ENCODE measurements at regions not wholly inside any gene's neighbourhood (a gene's known extent, or its start where the extent isn't known, plus 50 kb on each side); places are given as distances from the start of the nearest gene placed in this dataset.

DNA sequence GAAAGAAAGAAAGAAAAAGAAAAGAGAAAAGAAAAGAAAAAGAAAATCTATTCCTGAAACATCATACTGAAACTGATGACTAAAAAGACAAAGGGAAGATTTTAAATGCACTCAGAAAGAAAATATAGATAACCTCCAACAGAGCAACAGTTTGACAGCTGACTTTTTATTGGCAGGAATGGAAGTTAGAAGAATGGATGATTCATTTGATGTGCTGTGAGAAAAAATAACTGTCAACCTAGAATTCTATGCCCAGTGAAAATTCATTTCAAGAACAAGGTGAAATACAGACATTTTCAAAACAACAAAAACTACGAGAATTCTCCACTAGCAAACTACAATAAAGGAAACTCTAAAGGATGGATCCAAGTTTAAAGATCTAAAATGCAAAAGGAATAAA, 50.5 kb upstream of the HSPA12A start:
- TF ChIP-seq, protein P1, sequence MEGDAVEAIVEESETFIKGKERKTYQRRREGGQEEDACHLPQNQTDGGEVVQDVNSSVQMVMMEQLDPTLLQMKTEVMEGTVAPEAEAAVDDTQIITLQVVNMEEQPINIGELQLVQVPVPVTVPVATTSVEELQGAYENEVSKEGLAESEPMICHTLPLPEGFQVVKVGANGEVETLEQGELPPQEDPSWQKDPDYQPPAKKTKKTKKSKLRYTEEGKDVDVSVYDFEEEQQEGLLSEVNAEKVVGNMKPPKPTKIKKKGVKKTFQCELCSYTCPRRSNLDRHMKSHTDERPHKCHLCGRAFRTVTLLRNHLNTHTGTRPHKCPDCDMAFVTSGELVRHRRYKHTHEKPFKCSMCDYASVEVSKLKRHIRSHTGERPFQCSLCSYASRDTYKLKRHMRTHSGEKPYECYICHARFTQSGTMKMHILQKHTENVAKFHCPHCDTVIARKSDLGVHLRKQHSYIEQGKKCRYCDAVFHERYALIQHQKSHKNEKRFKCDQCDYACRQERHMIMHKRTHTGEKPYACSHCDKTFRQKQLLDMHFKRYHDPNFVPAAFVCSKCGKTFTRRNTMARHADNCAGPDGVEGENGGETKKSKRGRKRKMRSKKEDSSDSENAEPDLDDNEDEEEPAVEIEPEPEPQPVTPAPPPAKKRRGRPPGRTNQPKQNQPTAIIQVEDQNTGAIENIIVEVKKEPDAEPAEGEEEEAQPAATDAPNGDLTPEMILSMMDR (IDR thresholded peaks at IDR 0.05; ENCODE audit: insufficient read depth, low read length) = no peak

DNA sequence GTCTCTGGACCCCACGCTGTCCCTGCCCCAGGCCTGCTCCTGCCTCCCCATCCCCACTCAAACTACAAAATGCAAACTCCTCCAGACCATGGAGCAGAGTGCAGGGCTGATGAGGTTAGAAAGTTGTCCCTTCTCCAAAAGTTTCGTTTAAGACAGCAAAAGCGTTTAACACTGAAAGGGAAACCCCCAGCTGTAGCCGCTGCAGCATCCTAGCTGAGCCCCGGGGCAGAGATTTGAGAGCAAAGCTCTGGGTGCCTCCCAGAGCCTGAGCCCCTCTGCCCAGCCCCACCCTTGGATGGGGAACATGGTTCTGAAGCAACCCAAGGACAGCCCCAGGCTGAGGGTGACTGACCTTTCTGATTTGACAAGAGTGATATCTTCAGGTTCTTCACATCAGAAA, 52.8 kb upstream of the ENO4 start:
- no peak for DNase-seq (ENCODE audit: low read depth)
- TF ChIP-seq, protein P1 (IDR thresholded peaks at IDR 0.05; ENCODE audit: insufficient read depth, low read length) = no peak
- H3K4me3 ChIP-seq (ENCODE audit: low read depth, low read length) = no peak overlapping the region

More for the DNA sequence above, 50.5 kb upstream of the HSPA12A start:
- H3K4me3 ChIP-seq (ENCODE audit: low read depth, low read length) = no peak overlapping the region
- no peak for DNase-seq (ENCODE audit: low read depth)

DNA sequence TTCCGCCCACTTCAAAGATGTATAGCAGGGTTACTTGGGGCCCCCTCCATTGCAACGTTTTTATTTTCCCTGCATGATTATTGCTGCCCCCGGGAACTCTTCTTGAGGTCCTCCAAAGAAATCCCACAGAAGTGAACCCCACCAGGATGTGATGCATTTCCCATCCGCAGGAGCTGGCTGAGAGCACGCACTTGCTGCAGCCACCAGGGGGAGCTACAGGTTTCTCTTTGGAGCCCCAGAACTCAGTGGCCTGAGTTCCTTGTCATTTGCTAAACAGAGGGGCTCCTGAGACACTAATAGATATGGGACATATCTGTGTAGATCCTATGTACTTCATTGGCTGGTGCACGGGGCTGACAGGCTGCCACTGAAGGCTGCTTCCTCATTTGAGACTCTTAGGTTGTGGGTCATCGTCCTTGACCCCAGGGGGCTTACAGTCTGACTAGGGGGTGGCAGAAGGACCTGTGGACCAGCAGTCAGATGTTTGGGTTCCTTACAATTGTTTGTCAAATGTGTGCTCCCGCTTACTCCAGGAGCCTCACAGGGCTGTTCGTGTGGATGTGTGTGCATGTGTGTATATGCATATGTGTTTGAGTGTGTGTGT, 52.3 kb upstream of the ENO4 start:
- no peak overlapping the region for H3K4me3 ChIP-seq (ENCODE audit: low read depth, low read length)
- TF ChIP-seq, protein P1 (IDR thresholded peaks at IDR 0.05; ENCODE audit: insufficient read depth, low read length) = peak; percentile 96
- DNase-seq (ENCODE audit: low read depth) = peak; percentile 74

DNA sequence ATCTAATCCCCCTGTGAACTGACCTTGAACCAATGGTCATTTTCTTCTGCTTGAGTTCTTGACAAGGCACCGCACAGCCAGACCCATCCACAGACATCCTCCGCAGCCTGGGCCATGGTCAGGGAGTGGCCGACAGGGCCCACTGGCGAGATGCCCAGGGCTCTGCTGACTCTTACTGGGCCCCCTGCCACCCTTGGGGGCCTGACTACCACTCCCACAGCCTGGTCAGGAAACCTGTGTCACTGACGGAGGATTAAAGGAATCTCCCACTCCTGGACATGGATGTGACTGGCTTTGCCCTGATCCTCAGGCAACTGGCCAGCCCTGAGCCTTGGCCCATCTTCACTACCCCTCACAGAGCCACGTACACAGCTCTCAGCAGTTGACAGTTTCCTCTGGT, 50.4 kb upstream of the ENO4 start:
- TF ChIP-seq, protein P1 (IDR thresholded peaks at IDR 0.05; ENCODE audit: insufficient read depth, low read length) = no peak
- H3K4me3 ChIP-seq (ENCODE audit: low read depth, low read length) = no peak overlapping the region
- DNase-seq (ENCODE audit: low read depth) = no peak
